CD14-positive monocyte (primary cell): ENCODE measurements at regions not wholly inside any gene's neighbourhood (a gene's known extent, or its start where the extent isn't known, plus 50 kb on each side); places are given as distances from the start of the nearest gene placed in this dataset.

Experiments
- DNase-seq, 3 donors: peaks; one replicate each; pipeline ENCODE4 v3.0.0-alpha.2; 2011 to 2022
- H2AFZ ChIP-seq: 2 replicates; pipeline ENCODE4 v1.6.0; 2012; ENCODE audit warnings: mild to moderate bottlenecking, low read depth, low read length, inconsistent platforms; ENCODE audit not compliant: insufficient read depth, poor library complexity, severe bottlenecking
- H3K27ac ChIP-seq, 2 donors: 1 replicate in 1 of 2; 2 replicates in 1 of 2; pipeline ENCODE4 v1.5.1; 2012 to 2013; ENCODE audit warnings: low read length in 2 of 2, control low read depth in 1 of 2, inconsistent platforms in 1 of 2, low read depth in 1 of 2, mild to moderate bottlenecking in 1 of 2
- H3K27me3 ChIP-seq, 2 donors: one replicate each; pipeline versions ENCODE4 v1.6.0 to v1.6.1; 2011 to 2013; ENCODE audit warnings: low read length in 2 of 2; ENCODE audit not compliant: control insufficient read depth in 2 of 2, insufficient read depth in 2 of 2
- H3K36me3 ChIP-seq, 2 donors: replicated peaks in 1 of 2; 1 replicate in 1 of 2; 2 replicates in 1 of 2; pipeline versions ENCODE4 v1.5.1 to v1.6.1; 2012 to 2013; ENCODE audit warnings: low read length in 2 of 2, control low read depth in 1 of 2, inconsistent platforms in 1 of 2, mild to moderate bottlenecking in 1 of 2; ENCODE audit not compliant: insufficient read depth in 2 of 2, control insufficient read depth in 1 of 2
- H3K4me1 ChIP-seq, 2 donors: 1 replicate in 1 of 2; 2 replicates in 1 of 2; pipeline versions ENCODE4 v1.5.1 to v1.6.1; 2012 to 2013; ENCODE audit warnings: low read length in 2 of 2, control low read depth in 1 of 2, inconsistent platforms in 1 of 2, mild to moderate bottlenecking in 1 of 2, moderate library complexity in 1 of 2; ENCODE audit not compliant: insufficient read depth in 2 of 2, control insufficient read depth in 1 of 2
- H3K4me2 ChIP-seq: replicated peaks from 2 replicates; pipeline ENCODE3; 2012; ENCODE audit warnings: low read length, moderate library complexity, mild to moderate bottlenecking; ENCODE audit not compliant: poor library complexity, severe bottlenecking; ENCODE audit errors: extremely low read depth
- H3K4me3 ChIP-seq, 3 experiments: fragments of 200-600 bp in 1 of 3; sonication (generic) in 1 of 3; replicated peaks in 1 of 3; 1 replicate in 2 of 3; 2 replicates in 1 of 3; pipeline ENCODE4 v1.5.1; 2011 to 2013; ENCODE audit warnings: low read length in 3 of 3, mild to moderate bottlenecking in 3 of 3, control low read depth in 2 of 3, low read depth in 2 of 3, inconsistent platforms in 1 of 3, moderate library complexity in 1 of 3
- H3K79me2 ChIP-seq: 2 replicates; pipeline ENCODE4 v1.6.0; 2012; ENCODE audit warnings: mild to moderate bottlenecking, control low read depth, inconsistent platforms, low read length, moderate library complexity; ENCODE audit not compliant: insufficient read depth
- H3K9ac ChIP-seq: 2 replicates; pipeline ENCODE4 v1.6.0; 2017; ENCODE audit warnings: low read length, mild to moderate bottlenecking; ENCODE audit not compliant: insufficient read depth, poor library complexity, severe bottlenecking
- H3K9me3 ChIP-seq, 2 donors: replicated peaks in 1 of 2; 1 replicate in 1 of 2; 2 replicates in 1 of 2; pipeline versions ENCODE4 v1.5.1 to v1.6.1; 2012 to 2013; ENCODE audit warnings: low read length in 2 of 2, control low read depth in 1 of 2; ENCODE audit not compliant: control insufficient read depth in 1 of 2, insufficient read depth in 1 of 2
- H4K20me1 ChIP-seq: 2 replicates; pipeline ENCODE4 v1.6.0; 2012; ENCODE audit warnings: mild to moderate bottlenecking, low read length, control low read depth, moderate library complexity; ENCODE audit not compliant: insufficient read depth
- H3K27ac Mint-ChIP-seq, 7 donors: one replicate each; pipeline ENCODE4 v1.8.0; 2020; ENCODE audit warnings: mild to moderate bottlenecking in 7 of 7, mixed read lengths in 7 of 7, moderate library complexity in 6 of 7, inconsistent platforms in 2 of 7
- H3K27me3 Mint-ChIP-seq, 3 donors: one replicate each; pipeline ENCODE4 v1.8.0; 2021 to 2022; ENCODE audit warnings: low read depth in 3 of 3, mild to moderate bottlenecking in 3 of 3, mixed read lengths in 3 of 3, moderate library complexity in 3 of 3, inconsistent platforms in 1 of 3
- H3K36me3 Mint-ChIP-seq, 2 donors: one replicate each; pipeline ENCODE4 v1.8.0; 2020; ENCODE audit warnings: mixed read lengths in 2 of 2, inconsistent platforms in 1 of 2, mild to moderate bottlenecking in 1 of 2
- H3K4me1 Mint-ChIP-seq: one replicate; pipeline ENCODE4 v1.8.0; 2020; ENCODE audit warnings: mild to moderate bottlenecking, mixed read lengths
- H3K4me3 Mint-ChIP-seq, 2 donors: one replicate each; pipeline ENCODE4 v1.8.0; 2020; ENCODE audit warnings: mild to moderate bottlenecking in 2 of 2, mixed read lengths in 2 of 2, moderate library complexity in 1 of 2
- H3K9me3 Mint-ChIP-seq, 7 donors: one replicate each; pipeline ENCODE4 v1.8.0; 2020 to 2022; ENCODE audit warnings: mixed read lengths in 7 of 7, mild to moderate bottlenecking in 6 of 7, moderate library complexity in 6 of 7, inconsistent platforms in 2 of 7
- WGBS: methylation state at CpG from one replicate; pipeline ENCODE4 v1.1.5; 2013; ENCODE audit warnings: missing lambda C conversion rate; ENCODE audit not compliant: insufficient coverage; 5-methylcytosine and 5-hydroxymethylcytosine counted together
- intact Hi-C, 2 donors: fragments of 100-400 bp; cut with micrococcal nuclease; formaldehyde crosslinking; loops; one replicate each; pipeline versions ENCODE4 v1.15.0 to v1.15.1; 2023
- TF ChIP-seq, protein P1 (sequence below): fragments of 200-600 bp; IDR thresholded peaks from one replicate; pipeline ENCODE4 v1.8.0; 2022; ENCODE audit warnings: antibody characterized with exemption, mild to moderate bottlenecking

DNA sequence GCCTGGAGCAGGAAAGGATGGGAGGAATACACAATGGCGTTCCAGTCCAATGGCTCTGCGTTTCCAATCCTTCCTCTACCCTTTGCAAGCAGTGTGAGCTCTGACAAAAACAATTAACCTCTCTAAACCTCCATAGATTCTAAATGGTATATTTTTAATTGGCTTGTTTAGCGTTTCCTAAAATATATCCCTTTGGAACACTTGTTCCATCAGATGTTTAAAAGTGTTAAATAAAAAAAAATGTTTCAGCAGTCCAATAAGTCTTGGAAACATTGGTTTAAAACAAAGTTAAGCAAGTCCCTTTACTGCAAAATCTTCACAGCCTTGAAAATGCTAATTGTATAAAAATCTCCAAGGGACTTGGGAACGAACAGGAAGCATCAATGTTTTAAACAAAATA, 432.3 kb upstream of the ARRDC4 start:
- no peak overlapping the region for H3K9ac ChIP-seq
- no peak overlapping the region for H2AFZ ChIP-seq
- Mint-ChIP-seq H3K4me1 (no peaks in the 10 kb centered on the region), H3K27ac (no peak overlapping the region), H3K9me3 (peaks cover 0 to 8% (median 0%) of the 10 kb centered on the region in 7 donors), H3K36me3 (no peaks in the 10 kb centered on the region), H3K4me3 (no peak overlapping the region), H3K27me3 (peaks cover 0 to 2% (median 2%) of the 10 kb centered on the region in 3 donors)
- no peaks in the 10 kb centered on the region for H3K4me1 ChIP-seq
- WGBS: no CpG with 5 or more reads among the region's 4 CpGs
- H3K79me2 ChIP-seq: no peaks in the 10 kb centered on the region
- no peak overlapping the region for H3K4me2 ChIP-seq
- no peaks in the 10 kb centered on the region for H4K20me1 ChIP-seq
- H3K27ac ChIP-seq: no peak overlapping the region
- H3K36me3 ChIP-seq: no peaks in the 10 kb centered on the region
- intact Hi-C loops: no loop called here
- DNase-seq: no peak
- H3K9me3 ChIP-seq: no peaks in the 10 kb centered on the region
- H3K4me3 ChIP-seq: no peak overlapping the region
- TF ChIP-seq, protein P1, sequence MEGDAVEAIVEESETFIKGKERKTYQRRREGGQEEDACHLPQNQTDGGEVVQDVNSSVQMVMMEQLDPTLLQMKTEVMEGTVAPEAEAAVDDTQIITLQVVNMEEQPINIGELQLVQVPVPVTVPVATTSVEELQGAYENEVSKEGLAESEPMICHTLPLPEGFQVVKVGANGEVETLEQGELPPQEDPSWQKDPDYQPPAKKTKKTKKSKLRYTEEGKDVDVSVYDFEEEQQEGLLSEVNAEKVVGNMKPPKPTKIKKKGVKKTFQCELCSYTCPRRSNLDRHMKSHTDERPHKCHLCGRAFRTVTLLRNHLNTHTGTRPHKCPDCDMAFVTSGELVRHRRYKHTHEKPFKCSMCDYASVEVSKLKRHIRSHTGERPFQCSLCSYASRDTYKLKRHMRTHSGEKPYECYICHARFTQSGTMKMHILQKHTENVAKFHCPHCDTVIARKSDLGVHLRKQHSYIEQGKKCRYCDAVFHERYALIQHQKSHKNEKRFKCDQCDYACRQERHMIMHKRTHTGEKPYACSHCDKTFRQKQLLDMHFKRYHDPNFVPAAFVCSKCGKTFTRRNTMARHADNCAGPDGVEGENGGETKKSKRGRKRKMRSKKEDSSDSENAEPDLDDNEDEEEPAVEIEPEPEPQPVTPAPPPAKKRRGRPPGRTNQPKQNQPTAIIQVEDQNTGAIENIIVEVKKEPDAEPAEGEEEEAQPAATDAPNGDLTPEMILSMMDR: no peak
- H3K27me3 ChIP-seq: no peaks in the 10 kb centered on the region

DNA sequence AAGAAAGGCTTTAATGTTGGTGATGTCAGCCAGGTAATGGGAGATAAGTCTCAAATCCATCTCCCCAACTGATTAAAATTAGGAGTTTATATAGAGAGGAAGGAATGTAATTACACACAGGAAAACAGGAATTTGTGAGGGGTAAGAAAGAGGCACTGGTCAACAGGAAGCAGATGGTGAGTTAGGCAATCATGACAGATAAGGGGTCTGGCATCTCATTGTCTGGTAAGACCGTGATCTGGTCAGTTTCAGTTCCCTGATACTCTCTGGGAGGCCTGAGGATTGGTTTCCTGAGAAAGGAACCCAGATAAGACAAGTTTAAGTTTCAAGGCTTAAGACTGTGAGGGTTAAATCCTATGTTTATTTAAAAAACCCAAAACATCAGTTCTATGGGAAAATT, 414.7 kb upstream of the ARRDC4 start:
- Mint-ChIP-seq H3K9me3 (peaks cover 32 to 51% (median 43%) of the 10 kb centered on the region in 7 donors), H3K27me3 (peaks cover 0 to 2% (median 0%) of the 10 kb centered on the region in 3 donors), H3K4me1 (peaks cover 19% of the 10 kb centered on the region), H3K4me3 (no peak overlapping the region), H3K36me3 (peaks cover 3 to 4% of the 10 kb centered on the region in 2 donors), H3K27ac (peak overlapping the region in 6 of 7 donors; percentile 5 to 53 (median 24))
- Histone ChIP-seq H3K4me2 (peak overlapping the region; percentile 28), H3K27ac (peak overlapping the region in 1 of 2 donors; percentile 4), H3K9me3 (peaks cover 15 to 39% of the 10 kb centered on the region in 2 donors), H2AFZ (no peak overlapping the region), H3K36me3 (no peaks in the 10 kb centered on the region), H4K20me1 (no peaks in the 10 kb centered on the region), H3K9ac (no peak overlapping the region), H3K79me2 (no peaks in the 10 kb centered on the region), H3K4me1 (peaks cover 9% of the 10 kb centered on the region in 2 donors), H3K27me3 (no peaks in the 10 kb centered on the region), H3K4me3 (peak overlapping the region in 1 of 3 experiments; percentile 28)
- peak; percentile 5 to 40 (median 16) for DNase-seq
- intact Hi-C loops: no loop called here
- no CpG with 5 or more reads among the region's 1 CpG for WGBS
- TF ChIP-seq, protein P1: no peak
